HepG2 (cell line): ENCODE measurements at regions not wholly inside any gene's neighbourhood (a gene's known extent, or its start where the extent isn't known, plus 50 kb on each side); places are given as distances from the start of the nearest gene placed in this dataset.

ENCODE experiments used
- ATAC-seq: fragments of 200-7000 bp; cut with Tn5 transposase; 3 replicates; pipeline ENCODE4 v1.9.1; 2020; ENCODE audit warnings: mild to moderate bottlenecking, moderate library complexity
- BruUV-seq: library from RNA; stranded (reverse); fragments of 400-500 nt; replicated peaks from 2 replicates; lab custom pipeline; 2021; lab: Mats Ljungman, UMichigan
- CTCF ChIA-PET: fragments of 300-600 bp; formaldehyde crosslinking; extraction: SDS; loops from one replicate; lab custom pipeline; 2021; ENCODE audit warnings: low total read pairs, inconsistent platforms, low intra/inter-chr PET ratio; lab: Yijun Ruan, JAX
- POLR2A ChIA-PET: fragments of 350-600 bp; sonication (Branson Sonifier 250); formaldehyde crosslinking; loops from one replicate; lab custom pipeline; 2020; ENCODE audit warnings: antibody characterized with exemption, inconsistent platforms; lab: Yijun Ruan, JAX
- DNase-seq: peaks from one replicate; pipeline ENCODE4 v3.0.0-alpha.2; 2015; ENCODE audit warnings: low spot score
- FAIRE-seq: peaks from 3 replicates; lab custom pipeline; 2011; peaks lifted over from hg19 to GRCh38; lab: Jason Lieb, UNC
- H2AFZ ChIP-seq: one replicate; pipeline ENCODE4 v1.6.1; 2011; ENCODE audit warnings: low read length, inconsistent platforms
- H3K27ac ChIP-seq: fragments of 300-600 bp; 3 replicates; pipeline ENCODE4 v1.8.0; 2011; ENCODE audit warnings: mixed run types, mild to moderate bottlenecking, mixed read lengths, low read length, inconsistent platforms; ENCODE audit not compliant: insufficient read depth; ENCODE audit errors: extremely low read length
- H3K27me3 ChIP-seq, 2 experiments: fragments of 200-600 bp in 1 of 2; 2 replicates in 1 of 2; 3 replicates in 1 of 2; pipeline versions ENCODE4 v1.6.0 to v1.8.0; 2011; ENCODE audit warnings: low read length in 2 of 2, mild to moderate bottlenecking in 2 of 2, moderate library complexity in 2 of 2, inconsistent platforms in 1 of 2; ENCODE audit not compliant: insufficient read depth in 2 of 2, control insufficient read depth in 1 of 2
- H3K36me3 ChIP-seq, 2 experiments: fragments of 200-600 bp in 1 of 2; replicated peaks in 1 of 2; 2 replicates in 1 of 2; 3 replicates in 1 of 2; pipeline versions ENCODE4 v1.5.1 to v1.8.0; 2011; ENCODE audit warnings: low read length in 2 of 2, inconsistent platforms in 1 of 2; ENCODE audit not compliant: insufficient read depth in 2 of 2, control insufficient read depth in 1 of 2
- H3K4me1 ChIP-seq: 2 replicates; pipeline ENCODE4 v1.5.1; 2012; ENCODE audit warnings: low read length, inconsistent platforms; ENCODE audit not compliant: insufficient read depth
- H3K4me2 ChIP-seq: 2 replicates; pipeline ENCODE4 v1.6.0; 2011; ENCODE audit warnings: low read depth, low read length, inconsistent platforms
- H3K4me3 ChIP-seq, 3 experiments: fragments of 200-600 bp in 1 of 3; sonication (generic), shearing (Covaris generic) in 1 of 3; replicated peaks in 1 of 3; 2 replicates each; pipeline ENCODE4 v1.5.1; 2011 to 2016; ENCODE audit warnings: low read length in 3 of 3, inconsistent platforms in 2 of 3, low read depth in 2 of 3, mild to moderate bottlenecking in 2 of 3, control low read depth in 1 of 3, mixed read lengths in 1 of 3; ENCODE audit not compliant: insufficient read depth in 1 of 3
- H3K79me2 ChIP-seq: one replicate; pipeline ENCODE4 v1.6.1; 2011; ENCODE audit warnings: low read length, inconsistent platforms; ENCODE audit not compliant: insufficient read depth
- H3K9ac ChIP-seq: 2 replicates; pipeline ENCODE4 v1.6.0; 2011; ENCODE audit warnings: mild to moderate bottlenecking, low read depth, low read length, inconsistent platforms; ENCODE audit not compliant: insufficient read depth
- H3K9me3 ChIP-seq: 2 replicates; pipeline ENCODE4 v1.5.1; 2012; ENCODE audit warnings: mild to moderate bottlenecking, low read length
- H4K20me1 ChIP-seq: 2 replicates; pipeline ENCODE4 v1.6.0; 2011; ENCODE audit warnings: inconsistent platforms, mild to moderate bottlenecking, low read length, moderate library complexity; ENCODE audit not compliant: insufficient read depth
- ATF7 ChIP-seq, 2 experiments: fragments of 450-650 bp in 1 of 2; sonication (generic) in 1 of 2; formaldehyde crosslinking in 1 of 2; IDR thresholded peaks; 2 replicates each; pipeline versions ENCODE4 v1.4.0 to v1.6.1; 2016 to 2020; ENCODE audit warnings: antibody characterized with exemption in 1 of 2, mild to moderate bottlenecking in 1 of 2, missing genetic modification reagents in 1 of 2
- GATAD2A ChIP-seq: IDR thresholded peaks from 2 replicates; pipeline ENCODE4 v1.6.1; 2016
- KMT2B ChIP-seq: IDR thresholded peaks from 2 replicates; pipeline ENCODE4 v1.6.1; 2016; ENCODE audit warnings: missing genetic modification reagents, missing compliant biosample characterization
- MNT ChIP-seq: fragments of 450-650 bp; IDR thresholded peaks from 2 replicates; pipeline ENCODE4 v1.6.1; 2016
- NCOA2 ChIP-seq: sonication (generic); formaldehyde crosslinking; IDR thresholded peaks from 2 replicates; pipeline ENCODE4 v1.8.0; 2022; ENCODE audit warnings: inconsistent platforms
- NFKB2 ChIP-seq: sonication (generic); formaldehyde crosslinking; IDR thresholded peaks from 2 replicates; pipeline ENCODE4 v1.4.0; 2020; ENCODE audit warnings: missing genetic modification reagents, borderline replicate concordance
- NR2F2 ChIP-seq: IDR thresholded peaks from 2 replicates; pipeline ENCODE4 v1.6.1; 2012; ENCODE audit warnings: low read depth, inconsistent platforms, borderline replicate concordance
- SNAI1 ChIP-seq: sonication (generic); formaldehyde crosslinking; IDR thresholded peaks from 2 replicates; pipeline ENCODE4 v1.5.0; 2020; ENCODE audit warnings: mild to moderate bottlenecking, missing genetic modification reagents, borderline replicate concordance
- SSRP1 ChIP-seq: IDR thresholded peaks from 2 replicates; pipeline ENCODE4 v1.6.1; 2016; ENCODE audit warnings: control low read depth
- TARDBP ChIP-seq: sonication (generic); formaldehyde crosslinking; IDR thresholded peaks from 2 replicates; pipeline ENCODE4 v1.8.0; 2022; ENCODE audit warnings: mild to moderate bottlenecking, missing genetic modification reagents
- TFDP1 ChIP-seq: IDR thresholded peaks from 2 replicates; pipeline ENCODE4 v1.6.1; 2016; ENCODE audit warnings: missing compliant biosample characterization, missing genetic modification reagents, borderline replicate concordance
- ZNF282 ChIP-seq: fragments of 450-650 bp; IDR thresholded peaks from 2 replicates; pipeline ENCODE4 v1.6.1; 2018; ENCODE audit not compliant: partially characterized antibody
- ZNF30 ChIP-seq: sonication (generic); formaldehyde crosslinking; IDR thresholded peaks from 2 replicates; pipeline ENCODE4 v1.5.0; 2020; ENCODE audit warnings: mild to moderate bottlenecking, missing genetic modification reagents
- ZNF550 ChIP-seq: sonication (generic); formaldehyde crosslinking; IDR thresholded peaks from 2 replicates; pipeline ENCODE4 v1.4.0; 2020; ENCODE audit warnings: mild to moderate bottlenecking, missing genetic modification reagents, borderline replicate concordance
- ZSCAN25 ChIP-seq: sonication (generic); formaldehyde crosslinking; IDR thresholded peaks from 2 replicates; pipeline ENCODE4 v1.8.0; 2022; ENCODE audit warnings: mild to moderate bottlenecking, missing genetic modification reagents
- WGBS: methylation state at CpG from one replicate; pipeline ENCODE4 v1.1.6; 2017; ENCODE audit warnings: low lambda C conversion rate; 5-methylcytosine and 5-hydroxymethylcytosine counted together
- in situ Hi-C: cut with HindIII; loops from 2 replicates; pipeline ENCODE4 v1.10.0; 2017; ENCODE audit warnings: low pct_unique_long_range_greater_than_20kb; ENCODE audit not compliant: extremely low pct_ligation_motif_present
- intact Hi-C: fragments of 100-400 bp; cut with micrococcal nuclease; formaldehyde crosslinking; loops from one replicate; pipeline ENCODE4 v1.10.0; 2022; ENCODE audit not compliant: unreplicated experiment

GRCh38 chr5:114969482-114969881 is 200.2 kb downstream of the TRIM36 start:
- ChIA-PET CTCF (no interaction called here), POLR2A (no interaction called here)
- Histone ChIP-seq H3K79me2 (no peaks in the 10 kb centered on the region), H3K27me3 (no peaks in the 10 kb centered on the region; a peak in 1 of 5 replicates), H4K20me1 (no peaks in the 10 kb centered on the region), H3K4me1 (no peaks in the 10 kb centered on the region)
- no peak for ATAC-seq
- no TSS peak for BruUV-seq
- TF ChIP-seq ATF7 (IDR thresholded peaks at IDR 0.05) (peak; percentile 85), ATF7 (CRISPR knock-in tag; IDR thresholded peaks at IDR 0.05) (no peak), MNT (no peak)
- TF ChIP-seq, all 625 proteins: peak for 1
- WGBS = 0% methylated on average over 1 of the region's 1 CpG
- H3K27ac ChIP-seq = no peak overlapping the region
- H3K4me3 ChIP-seq = no peak overlapping the region
- in situ Hi-C loops (no loop called here), intact Hi-C loops (no loop called here)
- no peak overlapping the region for H3K9ac ChIP-seq
- DNase-seq (no peak), FAIRE-seq (no peak)
- no peaks in the 10 kb centered on the region for H3K36me3 ChIP-seq
- no peak overlapping the region for H3K4me2 ChIP-seq
- no peaks in the 10 kb centered on the region for H3K9me3 ChIP-seq
- H2AFZ ChIP-seq = no peak overlapping the region

GRCh38 chr5:114957384-114957783 is 212.3 kb downstream of the TRIM36 start:
- POLR2A ChIA-PET = no interaction called here
- Histone ChIP-seq H3K4me3 (no peak overlapping the region), H2AFZ (no peak overlapping the region), H3K9me3 (peaks cover 15% of the 10 kb centered on the region; the same call in 1 of the 2 replicates), H4K20me1 (no peaks in the 10 kb centered on the region), H3K27me3 (no peaks in the 10 kb centered on the region), H3K4me2 (no peak overlapping the region), H3K9ac (no peak overlapping the region), H3K4me1 (no peaks in the 10 kb centered on the region), H3K36me3 (no peaks in the 10 kb centered on the region), H3K79me2 (no peaks in the 10 kb centered on the region), H3K27ac (no peak overlapping the region)
- BruUV-seq = no TSS peak
- CTCF ChIA-PET = no interaction called here
- WGBS = 14% methylated on average over 7 of the region's 7 CpGs
- FAIRE-seq (no peak), ATAC-seq (no peak), DNase-seq (no peak)
- intact Hi-C loops (no loop called here), in situ Hi-C loops (no loop called here)
- no peak for TF ChIP-seq NCOA2 (CRISPR knock-in tag)
- TF ChIP-seq GATAD2A (CRISPR knock-in tag) = no peak
- TF ChIP-seq ZNF550 (CRISPR knock-in tag) = no peak
- no peak for TF ChIP-seq TARDBP
- TF ChIP-seq NR2F2 = no peak
- no peak for TF ChIP-seq NFKB2 (CRISPR knock-in tag)
- no peak for TF ChIP-seq SNAI1 (CRISPR knock-in tag)
- TF ChIP-seq ZNF282 = no peak
- TF ChIP-seq ZNF30 (CRISPR knock-in tag) = no peak
- TF ChIP-seq KMT2B = no peak
- no peak for TF ChIP-seq SSRP1 (CRISPR knock-in tag)
- no peak for TF ChIP-seq ZSCAN25 (CRISPR knock-in tag)
- no peak for TF ChIP-seq TFDP1 (CRISPR knock-in tag)
